ENCODE measurements at regions not wholly inside any gene's neighbourhood (a gene's known extent, or its start where the extent isn't known, plus 50 kb on each side); places are given as distances from the start of the nearest gene placed in this dataset.

DNA sequence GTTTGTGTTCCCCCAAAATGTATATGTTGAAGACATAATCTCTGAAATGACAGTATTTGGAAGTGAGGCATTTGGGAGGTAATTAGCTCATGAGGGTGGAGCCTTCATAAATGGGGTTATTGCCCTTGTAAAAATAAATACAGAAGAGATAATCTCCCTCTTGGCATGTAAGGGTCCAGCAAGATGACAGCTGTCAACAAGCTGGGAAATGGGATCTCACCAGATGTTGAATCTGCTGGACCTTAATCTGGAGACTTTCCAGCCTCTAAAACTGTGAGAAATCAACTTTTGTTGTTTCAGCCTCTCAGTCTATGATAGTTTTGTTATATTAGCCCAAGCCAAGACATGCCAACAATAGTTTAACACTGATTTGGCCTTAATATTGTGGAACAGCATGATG, 438.2 kb upstream of the PCDH7 start:
- TF ChIP-seq ZXDB (tag by site-specific recombination; IDR thresholded peaks at IDR 0.05) (no peak), CTCF (tag by site-specific recombination; IDR thresholded peaks at IDR 0.05) (no peak), ZNF324 (tag by site-specific recombination; IDR thresholded peaks at IDR 0.05) (no peak), ZNF558 (tag by site-specific recombination; IDR thresholded peaks at IDR 0.05) (no peak), ZNF140 (tag by site-specific recombination; IDR thresholded peaks at IDR 0.05) (no peak), ZNF629 (tag by site-specific recombination; IDR thresholded peaks at IDR 0.05) (no peak), ZNF654 (tag by site-specific recombination; IDR thresholded peaks at IDR 0.05; ENCODE audit: low read depth) (no peak), YY1 (tag by site-specific recombination; IDR thresholded peaks at IDR 0.05) (no peak), ZSCAN16 (tag by site-specific recombination; IDR thresholded peaks at IDR 0.05) (no peak), ZNF530 (tag by site-specific recombination; IDR thresholded peaks at IDR 0.05; ENCODE audit: low read depth) (no peak), TRIM28 (IDR thresholded peaks at IDR 0.05; ENCODE audit: borderline replicate concordance, low read length) (no peak)
- TF ChIP-seq, protein P1, sequence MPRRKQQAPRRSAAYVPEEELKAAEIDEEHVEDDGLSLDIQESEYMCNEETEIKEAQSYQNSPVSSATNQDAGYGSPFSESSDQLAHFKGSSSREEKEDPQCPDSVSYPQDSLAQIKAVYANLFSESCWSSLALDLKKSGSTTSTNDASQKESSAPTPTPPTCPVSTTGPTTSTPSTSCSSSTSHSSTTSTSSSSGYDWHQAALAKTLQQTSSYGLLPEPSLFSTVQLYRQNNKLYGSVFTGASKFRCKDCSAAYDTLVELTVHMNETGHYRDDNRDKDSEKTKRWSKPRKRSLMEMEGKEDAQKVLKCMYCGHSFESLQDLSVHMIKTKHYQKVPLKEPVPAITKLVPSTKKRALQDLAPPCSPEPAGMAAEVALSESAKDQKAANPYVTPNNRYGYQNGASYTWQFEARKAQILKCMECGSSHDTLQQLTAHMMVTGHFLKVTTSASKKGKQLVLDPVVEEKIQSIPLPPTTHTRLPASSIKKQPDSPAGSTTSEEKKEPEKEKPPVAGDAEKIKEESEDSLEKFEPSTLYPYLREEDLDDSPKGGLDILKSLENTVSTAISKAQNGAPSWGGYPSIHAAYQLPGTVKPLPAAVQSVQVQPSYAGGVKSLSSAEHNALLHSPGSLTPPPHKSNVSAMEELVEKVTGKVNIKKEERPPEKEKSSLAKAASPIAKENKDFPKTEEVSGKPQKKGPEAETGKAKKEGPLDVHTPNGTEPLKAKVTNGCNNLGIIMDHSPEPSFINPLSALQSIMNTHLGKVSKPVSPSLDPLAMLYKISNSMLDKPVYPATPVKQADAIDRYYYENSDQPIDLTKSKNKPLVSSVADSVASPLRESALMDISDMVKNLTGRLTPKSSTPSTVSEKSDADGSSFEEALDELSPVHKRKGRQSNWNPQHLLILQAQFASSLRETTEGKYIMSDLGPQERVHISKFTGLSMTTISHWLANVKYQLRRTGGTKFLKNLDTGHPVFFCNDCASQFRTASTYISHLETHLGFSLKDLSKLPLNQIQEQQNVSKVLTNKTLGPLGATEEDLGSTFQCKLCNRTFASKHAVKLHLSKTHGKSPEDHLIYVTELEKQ (tag by site-specific recombination; IDR thresholded peaks at IDR 0.05; ENCODE audit: borderline replicate concordance): no peak
